ENCODE measurements at regions not wholly inside any gene's neighbourhood (a gene's known extent, or its start where the extent isn't known, plus 50 kb on each side); places are given as distances from the start of the nearest gene placed in this dataset.

- Histone ChIP-seq H3K4me3 (no peak overlapping the region), H3K27ac (no peak overlapping the region)
- no peak for DNase-seq (ENCODE audit: low spot score)
- TF ChIP-seq, protein P1, sequence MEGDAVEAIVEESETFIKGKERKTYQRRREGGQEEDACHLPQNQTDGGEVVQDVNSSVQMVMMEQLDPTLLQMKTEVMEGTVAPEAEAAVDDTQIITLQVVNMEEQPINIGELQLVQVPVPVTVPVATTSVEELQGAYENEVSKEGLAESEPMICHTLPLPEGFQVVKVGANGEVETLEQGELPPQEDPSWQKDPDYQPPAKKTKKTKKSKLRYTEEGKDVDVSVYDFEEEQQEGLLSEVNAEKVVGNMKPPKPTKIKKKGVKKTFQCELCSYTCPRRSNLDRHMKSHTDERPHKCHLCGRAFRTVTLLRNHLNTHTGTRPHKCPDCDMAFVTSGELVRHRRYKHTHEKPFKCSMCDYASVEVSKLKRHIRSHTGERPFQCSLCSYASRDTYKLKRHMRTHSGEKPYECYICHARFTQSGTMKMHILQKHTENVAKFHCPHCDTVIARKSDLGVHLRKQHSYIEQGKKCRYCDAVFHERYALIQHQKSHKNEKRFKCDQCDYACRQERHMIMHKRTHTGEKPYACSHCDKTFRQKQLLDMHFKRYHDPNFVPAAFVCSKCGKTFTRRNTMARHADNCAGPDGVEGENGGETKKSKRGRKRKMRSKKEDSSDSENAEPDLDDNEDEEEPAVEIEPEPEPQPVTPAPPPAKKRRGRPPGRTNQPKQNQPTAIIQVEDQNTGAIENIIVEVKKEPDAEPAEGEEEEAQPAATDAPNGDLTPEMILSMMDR (IDR thresholded peaks at IDR 0.05): no peak
Observed at GRCh38 chr5:52605317-52606313, 182.1 kb upstream of the ITGA1 start.

DNA sequence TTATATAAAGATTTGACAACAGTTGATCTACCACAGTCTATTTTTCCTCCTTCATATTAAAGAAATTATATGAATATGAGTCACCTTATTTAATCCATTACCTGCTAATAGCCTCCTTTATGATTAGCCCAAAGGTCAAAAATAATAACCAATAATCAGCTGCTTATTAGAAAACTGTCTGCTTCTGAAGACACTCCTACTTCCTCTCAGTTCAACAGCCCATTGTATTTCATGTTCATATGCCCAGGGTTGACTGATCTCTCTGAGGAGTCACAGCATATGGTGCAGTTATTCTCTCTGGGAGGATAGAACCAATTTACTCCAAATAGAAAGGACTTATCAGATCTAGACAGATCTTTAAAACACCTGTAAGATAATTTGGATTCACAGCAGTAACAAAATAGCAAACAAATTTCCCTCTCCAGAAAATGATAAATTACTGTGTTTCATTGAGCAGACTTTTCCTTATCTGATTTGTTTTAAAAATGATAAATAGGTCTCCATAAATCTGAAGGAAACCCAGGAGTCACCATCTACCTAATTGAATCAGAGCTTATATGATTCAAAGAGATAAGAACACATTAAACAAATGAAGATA, 180.4 kb upstream of the ITGA1 start:
- Histone ChIP-seq H3K4me3 (no peak overlapping the region), H3K27ac (no peak overlapping the region)
- TF ChIP-seq, protein P1 (IDR thresholded peaks at IDR 0.05): no peak
- no peak for DNase-seq (ENCODE audit: low spot score)

- H3K4me3 ChIP-seq: no peak overlapping the region
- TF ChIP-seq, protein P1 (IDR thresholded peaks at IDR 0.05): no peak
- no peak overlapping the region for H3K27ac ChIP-seq
- DNase-seq (ENCODE audit: low spot score): no peak
Observed at GRCh38 chr5:52620315-52620714, 167.4 kb upstream of the ITGA1 start.

GRCh38 chr5:52623291-52623690, 164.4 kb upstream of the ITGA1 start:
- H3K4me3 ChIP-seq: no peak overlapping the region
- TF ChIP-seq, protein P1 (IDR thresholded peaks at IDR 0.05): no peak
- DNase-seq (ENCODE audit: low spot score): no peak
- H3K27ac ChIP-seq: no peak overlapping the region

- H3K27ac ChIP-seq: no peak overlapping the region
- TF ChIP-seq, protein P1 (IDR thresholded peaks at IDR 0.05): no peak
- H3K4me3 ChIP-seq: no peak overlapping the region
- DNase-seq (ENCODE audit: low spot score): no peak
Observed at GRCh38 chr5:52624291-52624690, 163.4 kb upstream of the ITGA1 start.

- Histone ChIP-seq H3K4me3 (no peak overlapping the region), H3K27ac (no peak overlapping the region)
- TF ChIP-seq, protein P1 (IDR thresholded peaks at IDR 0.05): no peak
- DNase-seq (ENCODE audit: low spot score): no peak
Observed at GRCh38 chr5:52626312-52626711, 161.4 kb upstream of the ITGA1 start.

Data from coronary artery (tissue), 2 donors.